ENCODE measurements at regions not wholly inside any gene's neighbourhood (a gene's known extent, or its start where the extent isn't known, plus 50 kb on each side); places are given as distances from the start of the nearest gene placed in this dataset.

DNA sequence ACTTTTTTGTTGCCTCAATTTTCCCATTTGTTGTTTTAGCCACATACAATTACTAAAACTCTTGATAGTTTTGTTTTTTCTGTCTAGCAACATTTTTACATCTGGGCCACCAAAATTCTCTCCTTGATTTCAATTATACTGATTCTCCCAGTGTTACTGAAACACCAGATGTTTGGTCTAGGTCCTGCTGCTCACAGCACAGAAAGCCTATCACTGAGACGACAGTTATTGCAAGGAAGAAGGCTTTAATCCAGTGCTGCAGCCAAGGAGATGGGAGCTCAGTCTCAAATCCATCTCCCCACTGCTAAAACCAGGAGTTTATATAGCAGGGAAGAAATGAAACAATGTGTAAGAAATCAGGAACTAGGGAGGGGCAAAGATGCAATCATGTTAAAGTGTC lies 837.7 kb upstream of the CNTN5 start:
- Histone ChIP-seq H3K27me3 (ENCODE audit: low read length) (no peaks in the 10 kb centered on the region), H3K4me1 (ENCODE audit: insufficient read depth, low read length) (no peaks in the 10 kb centered on the region), H3F3A (ENCODE audit: low read length, unreplicated experiment) (no peaks in the 10 kb centered on the region), H3K4me3 (ENCODE audit: low read length) (no peak overlapping the region), H3K9me3 (ENCODE audit: low read length) (0 out of 2 replicates have a peak, but pooled peaks cover 12% of the 10 kb centered on the region), H4K20me1 (ENCODE audit: low read length) (no peaks in the 10 kb centered on the region), H3K79me2 (ENCODE audit: low read length) (no peaks in the 10 kb centered on the region), H3K9me2 (replicated peaks; ENCODE audit: low read length) (no peaks in the 10 kb centered on the region), H3K27ac (ENCODE audit: low read length) (no peak overlapping the region), H3K4me2 (ENCODE audit: low read length) (no peak overlapping the region), H2AFZ (ENCODE audit: low read length) (0 out of 2 replicates have a peak overlapping the region, but pooled peaks have one; percentile 1), H3K36me3 (ENCODE audit: low read depth, low read length) (no peaks in the 10 kb centered on the region), H3K9ac (ENCODE audit: low read length) (no peak overlapping the region)
- ATAC-seq, result no peak
- POLR2A ChIA-PET (ENCODE audit: unreplicated experiment), result no interaction called here
- TF ChIP-seq EZH2phosphoT487 (IDR thresholded peaks at IDR 0.05; ENCODE audit: borderline replicate concordance, low read length) (no peak), EZH2 (IDR thresholded peaks at IDR 0.05; ENCODE audit: low read length, unreplicated experiment) (no peak)
- TF ChIP-seq, protein P1, sequence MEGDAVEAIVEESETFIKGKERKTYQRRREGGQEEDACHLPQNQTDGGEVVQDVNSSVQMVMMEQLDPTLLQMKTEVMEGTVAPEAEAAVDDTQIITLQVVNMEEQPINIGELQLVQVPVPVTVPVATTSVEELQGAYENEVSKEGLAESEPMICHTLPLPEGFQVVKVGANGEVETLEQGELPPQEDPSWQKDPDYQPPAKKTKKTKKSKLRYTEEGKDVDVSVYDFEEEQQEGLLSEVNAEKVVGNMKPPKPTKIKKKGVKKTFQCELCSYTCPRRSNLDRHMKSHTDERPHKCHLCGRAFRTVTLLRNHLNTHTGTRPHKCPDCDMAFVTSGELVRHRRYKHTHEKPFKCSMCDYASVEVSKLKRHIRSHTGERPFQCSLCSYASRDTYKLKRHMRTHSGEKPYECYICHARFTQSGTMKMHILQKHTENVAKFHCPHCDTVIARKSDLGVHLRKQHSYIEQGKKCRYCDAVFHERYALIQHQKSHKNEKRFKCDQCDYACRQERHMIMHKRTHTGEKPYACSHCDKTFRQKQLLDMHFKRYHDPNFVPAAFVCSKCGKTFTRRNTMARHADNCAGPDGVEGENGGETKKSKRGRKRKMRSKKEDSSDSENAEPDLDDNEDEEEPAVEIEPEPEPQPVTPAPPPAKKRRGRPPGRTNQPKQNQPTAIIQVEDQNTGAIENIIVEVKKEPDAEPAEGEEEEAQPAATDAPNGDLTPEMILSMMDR (conservative IDR thresholded peaks at IDR 0.05; ENCODE audit: low read depth, low read length), result no peak
- BruUV-seq (replicated peaks), result no TSS peak
- no peak for DNase-seq
- CTCF ChIA-PET, result no interaction called here
- intact Hi-C loops (cut with micrococcal nuclease), result no loop called here

DNA sequence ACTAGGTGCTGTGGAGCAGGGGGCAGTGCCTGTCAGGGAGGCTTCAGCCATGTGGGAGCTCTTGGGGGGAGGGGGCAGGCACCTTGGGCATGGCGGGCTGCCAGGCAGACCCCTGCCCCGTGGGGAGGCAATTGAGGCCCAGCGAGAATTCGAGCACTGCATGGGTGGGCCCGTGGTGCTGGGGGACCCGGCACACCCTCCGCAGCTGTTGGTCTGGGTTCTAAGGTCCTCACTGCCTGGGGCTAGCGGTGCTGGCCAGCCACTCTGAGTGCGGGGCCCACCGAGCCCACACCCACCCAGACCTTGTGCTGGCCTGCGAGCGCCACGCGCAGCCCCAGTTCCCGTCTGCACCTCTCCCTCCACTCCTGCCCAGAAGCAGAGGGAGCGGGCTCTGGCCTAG lies 835.5 kb upstream of the CNTN5 start:
- H2AFZ ChIP-seq (ENCODE audit: low read length), result no peak overlapping the region
- H3K27me3 ChIP-seq (ENCODE audit: low read length), result no peaks in the 10 kb centered on the region
- ATAC-seq, result no peak
- no peak overlapping the region for H3K27ac ChIP-seq (ENCODE audit: low read length)
- no peaks in the 10 kb centered on the region for H3K4me1 ChIP-seq (ENCODE audit: insufficient read depth, low read length)
- intact Hi-C loops (cut with micrococcal nuclease), result no loop called here
- H4K20me1 ChIP-seq (ENCODE audit: low read length), result no peaks in the 10 kb centered on the region
- H3K4me3 ChIP-seq (ENCODE audit: low read length), result no peak overlapping the region
- TF ChIP-seq EZH2 (IDR thresholded peaks at IDR 0.05; ENCODE audit: low read length, unreplicated experiment) (no peak), EZH2phosphoT487 (IDR thresholded peaks at IDR 0.05; ENCODE audit: borderline replicate concordance, low read length) (no peak)
- TF ChIP-seq, protein P1 (conservative IDR thresholded peaks at IDR 0.05; ENCODE audit: low read depth, low read length), result no peak
- H3K36me3 ChIP-seq (ENCODE audit: low read depth, low read length), result no peaks in the 10 kb centered on the region
- no peak for DNase-seq
- 0 out of 2 replicates have a peak, but pooled peaks cover 12% of the 10 kb centered on the region for H3K9me3 ChIP-seq (ENCODE audit: low read length)
- CTCF ChIA-PET, result no interaction called here
- no peak overlapping the region for H3K4me2 ChIP-seq (ENCODE audit: low read length)
- H3K9ac ChIP-seq (ENCODE audit: low read length), result no peak overlapping the region
- H3K9me2 ChIP-seq (replicated peaks; ENCODE audit: low read length), result no peaks in the 10 kb centered on the region
- BruUV-seq (replicated peaks), result no TSS peak
- no peaks in the 10 kb centered on the region for H3F3A ChIP-seq (ENCODE audit: low read length, unreplicated experiment)
- POLR2A ChIA-PET (ENCODE audit: unreplicated experiment), result no interaction called here
- no peaks in the 10 kb centered on the region for H3K79me2 ChIP-seq (ENCODE audit: low read length)

DNA sequence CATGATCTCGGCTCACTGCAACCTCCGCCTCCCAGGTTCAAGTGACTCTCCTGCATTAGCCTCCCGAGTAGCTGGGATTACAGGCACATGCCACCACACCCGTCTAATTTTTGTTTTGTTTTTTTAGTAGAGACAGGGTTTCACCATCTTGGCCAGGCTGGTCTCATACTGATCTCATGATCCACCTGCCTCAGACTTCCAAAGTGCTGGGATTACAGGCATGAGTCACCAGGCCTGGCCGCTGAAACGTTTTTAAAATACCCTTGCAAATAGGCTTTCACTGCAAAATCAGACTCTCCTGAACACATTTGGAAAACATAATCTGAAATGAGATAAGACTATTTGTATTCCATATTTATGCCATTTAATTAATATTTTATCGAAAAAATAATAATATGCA lies 826.1 kb upstream of the CNTN5 start:
- DNase-seq (peak; percentile 14), ATAC-seq (no peak)
- no peaks in the 10 kb centered on the region for H4K20me1 ChIP-seq (ENCODE audit: low read length)
- H3K27me3 ChIP-seq (ENCODE audit: low read length), result no peaks in the 10 kb centered on the region
- no peaks in the 10 kb centered on the region for H3F3A ChIP-seq (ENCODE audit: low read length, unreplicated experiment)
- no peaks in the 10 kb centered on the region for H3K9me2 ChIP-seq (replicated peaks; ENCODE audit: low read length)
- intact Hi-C loops (cut with micrococcal nuclease), result no loop called here
- H3K9me3 ChIP-seq (ENCODE audit: low read length), result no peaks in the 10 kb centered on the region
- no peak overlapping the region for H2AFZ ChIP-seq (ENCODE audit: low read length)
- H3K27ac ChIP-seq (ENCODE audit: low read length), result no peak overlapping the region
- H3K36me3 ChIP-seq (ENCODE audit: low read depth, low read length), result no peaks in the 10 kb centered on the region
- H3K4me2 ChIP-seq (ENCODE audit: low read length), result no peak overlapping the region
- H3K4me3 ChIP-seq (ENCODE audit: low read length), result no peak overlapping the region
- no peaks in the 10 kb centered on the region for H3K4me1 ChIP-seq (ENCODE audit: insufficient read depth, low read length)
- ChIA-PET POLR2A (ENCODE audit: unreplicated experiment) (no interaction called here), CTCF (no interaction called here)
- H3K79me2 ChIP-seq (ENCODE audit: low read length), result no peaks in the 10 kb centered on the region
- TF ChIP-seq EZH2phosphoT487 (IDR thresholded peaks at IDR 0.05; ENCODE audit: borderline replicate concordance, low read length), result no peak
- TF ChIP-seq EZH2 (IDR thresholded peaks at IDR 0.05; ENCODE audit: low read length, unreplicated experiment), result no peak
- TF ChIP-seq, protein P1 (conservative IDR thresholded peaks at IDR 0.05; ENCODE audit: low read depth, low read length), result no peak
- H3K9ac ChIP-seq (ENCODE audit: low read length), result no peak overlapping the region
- BruUV-seq (replicated peaks), result no TSS peak
